ENCODE measurements at regions not wholly inside any gene's neighbourhood (a gene's known extent, or its start where the extent isn't known, plus 50 kb on each side); places are given as distances from the start of the nearest gene placed in this dataset.
"Not testable (repeated sequence)": the region's sequence is repeated elsewhere in the genome, so short reads cannot be mapped to it uniquely, and the experiment has no call there.

GRCh38 chr1:102118150-102118549 lies 121.4 kb upstream of the OLFM3 start:
- H3K4me1 ChIP-seq (ENCODE audit: control insufficient read depth, low read length), result no peaks in the 10 kb centered on the region
- no peaks in the 10 kb centered on the region for H3F3A ChIP-seq (ENCODE audit: control insufficient read depth, insufficient read depth)
- no peak overlapping the region for H3K4me3 ChIP-seq (ENCODE audit: low read length)
- no peak overlapping the region for H3K27ac ChIP-seq (ENCODE audit: low read depth, low read length)
- H3K9me3 ChIP-seq (ENCODE audit: control insufficient read depth, insufficient read depth, low read length), result no peaks in the 10 kb centered on the region
- H3K36me3 ChIP-seq (ENCODE audit: control insufficient read depth, low read length), result no peaks in the 10 kb centered on the region
- H3K79me2 ChIP-seq (ENCODE audit: control insufficient read depth, low read length), result no peaks in the 10 kb centered on the region
- no peaks in the 10 kb centered on the region for H3K27me3 ChIP-seq (ENCODE audit: control insufficient read depth, low read length)
- TF ChIP-seq CTCF (IDR thresholded peaks at IDR 0.05; ENCODE audit: low read depth, low read length, poor library complexity, severe bottlenecking), result no peak
- TF ChIP-seq EZH2phosphoT487 (IDR thresholded peaks at IDR 0.05; ENCODE audit: borderline replicate concordance, low read length), result no peak
- no peak overlapping the region for H3K4me2 ChIP-seq (ENCODE audit: low read length)
- no peaks in the 10 kb centered on the region for H3K9me2 ChIP-seq (replicated peaks; ENCODE audit: control insufficient read depth, low read length)
- H4K20me1 ChIP-seq (ENCODE audit: control insufficient read depth, insufficient read depth, low read depth, low read length), result no peaks in the 10 kb centered on the region

- TF ChIP-seq CTCF (IDR thresholded peaks at IDR 0.05; ENCODE audit: low read depth, low read length, poor library complexity, severe bottlenecking) (no peak), EZH2phosphoT487 (IDR thresholded peaks at IDR 0.05; ENCODE audit: borderline replicate concordance, low read length) (no peak)
Observed at GRCh38 chr1:102110586-102110985, 113.9 kb upstream of the OLFM3 start.

GRCh38 chr1:102109493-102109892 lies 112.8 kb upstream of the OLFM3 start:
- H3K4me3 ChIP-seq (ENCODE audit: low read length); H3K27me3 ChIP-seq (ENCODE audit: control insufficient read depth, low read length); H3K4me1 ChIP-seq (ENCODE audit: control insufficient read depth, low read length): not testable (repeated sequence)

More at GRCh38 chr1:102110586-102110985, 113.9 kb upstream of the OLFM3 start:
- Histone ChIP-seq H3K27ac (ENCODE audit: low read depth, low read length) (no peak overlapping the region), H3K79me2 (ENCODE audit: control insufficient read depth, low read length) (no peaks in the 10 kb centered on the region), H3K36me3 (ENCODE audit: control insufficient read depth, low read length) (no peaks in the 10 kb centered on the region), H3K4me2 (ENCODE audit: low read length) (no peak overlapping the region), H4K20me1 (ENCODE audit: control insufficient read depth, insufficient read depth, low read depth, low read length) (no peaks in the 10 kb centered on the region), H3K4me3 (ENCODE audit: low read length) (no peak overlapping the region), H3K27me3 (ENCODE audit: control insufficient read depth, low read length) (no peaks in the 10 kb centered on the region), H3K9me2 (replicated peaks; ENCODE audit: control insufficient read depth, low read length) (no peaks in the 10 kb centered on the region), H3K9me3 (ENCODE audit: control insufficient read depth, insufficient read depth, low read length) (no peaks in the 10 kb centered on the region), H3K4me1 (ENCODE audit: control insufficient read depth, low read length) (no peaks in the 10 kb centered on the region), H3F3A (ENCODE audit: control insufficient read depth, insufficient read depth) (no peaks in the 10 kb centered on the region)

GRCh38 chr1:102107441-102107840 lies 110.7 kb upstream of the OLFM3 start:
- no peak for TF ChIP-seq EZH2phosphoT487 (IDR thresholded peaks at IDR 0.05; ENCODE audit: borderline replicate concordance, low read length)
- TF ChIP-seq CTCF (IDR thresholded peaks at IDR 0.05; ENCODE audit: low read depth, low read length, poor library complexity, severe bottlenecking), result no peak
- no peaks in the 10 kb centered on the region for H3F3A ChIP-seq (ENCODE audit: control insufficient read depth, insufficient read depth)
- H4K20me1 ChIP-seq (ENCODE audit: control insufficient read depth, insufficient read depth, low read depth, low read length), result no peaks in the 10 kb centered on the region
- no peak overlapping the region for H3K27ac ChIP-seq (ENCODE audit: low read depth, low read length)
- H3K4me3 ChIP-seq (ENCODE audit: low read length), result no peak overlapping the region
- no peaks in the 10 kb centered on the region for H3K9me3 ChIP-seq (ENCODE audit: control insufficient read depth, insufficient read depth, low read length)
- no peak overlapping the region for H3K4me2 ChIP-seq (ENCODE audit: low read length)
- no peaks in the 10 kb centered on the region for H3K27me3 ChIP-seq (ENCODE audit: control insufficient read depth, low read length)
- H3K9me2 ChIP-seq (replicated peaks; ENCODE audit: control insufficient read depth, low read length), result no peaks in the 10 kb centered on the region
- H3K4me1 ChIP-seq (ENCODE audit: control insufficient read depth, low read length), result no peaks in the 10 kb centered on the region
- no peaks in the 10 kb centered on the region for H3K36me3 ChIP-seq (ENCODE audit: control insufficient read depth, low read length)
- H3K79me2 ChIP-seq (ENCODE audit: control insufficient read depth, low read length), result no peaks in the 10 kb centered on the region

More at GRCh38 chr1:102109493-102109892, 112.8 kb upstream of the OLFM3 start:
- H3K27ac ChIP-seq (ENCODE audit: low read depth, low read length); H3K9me3 ChIP-seq (ENCODE audit: control insufficient read depth, insufficient read depth, low read length); H3K4me2 ChIP-seq (ENCODE audit: low read length); H3F3A ChIP-seq (ENCODE audit: control insufficient read depth, insufficient read depth); H4K20me1 ChIP-seq (ENCODE audit: control insufficient read depth, insufficient read depth, low read depth, low read length); H3K9me2 ChIP-seq (replicated peaks; ENCODE audit: control insufficient read depth, low read length); H3K79me2 ChIP-seq (ENCODE audit: control insufficient read depth, low read length); H3K36me3 ChIP-seq (ENCODE audit: control insufficient read depth, low read length): not testable (repeated sequence)

Measured in DOHH2 (cell line).